ENCODE measurements at regions not wholly inside any gene's neighbourhood (a gene's known extent, or its start where the extent isn't known, plus 50 kb on each side); places are given as distances from the start of the nearest gene placed in this dataset.

DNA sequence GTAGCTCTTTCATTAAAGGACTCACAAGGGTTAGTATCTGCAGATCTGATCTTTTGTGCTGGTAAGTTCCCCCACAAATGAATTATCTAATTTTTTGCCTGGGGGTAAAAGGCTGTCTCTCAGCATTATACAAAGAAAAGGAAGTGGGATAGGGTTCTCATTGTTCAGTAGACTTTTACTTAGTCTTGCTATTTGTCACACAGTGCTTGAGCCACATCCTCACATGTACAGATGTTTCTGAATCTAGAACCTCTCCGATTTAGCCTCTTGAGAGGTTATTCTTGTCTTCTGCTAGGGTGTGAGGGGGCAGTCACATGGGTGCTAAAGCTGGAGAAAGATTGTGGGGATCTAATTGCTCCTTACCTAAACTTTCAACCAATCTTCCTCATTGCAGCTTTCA is 93.0 kb downstream of the SLC41A2 start:
- Histone ChIP-seq H3K27me3 (replicated peaks; ENCODE audit: insufficient read depth) (no peaks in the 10 kb centered on the region), H3K79me2 (ENCODE audit: insufficient read depth) (no peaks in the 10 kb centered on the region), H3F3A (ENCODE audit: insufficient read depth) (peaks cover 14% of the 10 kb centered on the region; the same call in 1 of the 2 replicates), H3K9me3 (ENCODE audit: low read depth) (no peaks in the 10 kb centered on the region), H3K4me2 (ENCODE audit: unreplicated experiment) (no peak overlapping the region), H2AFZ (no peak overlapping the region), H3K4me3 (no peak overlapping the region), H3K27ac (no peak overlapping the region), H3K4me1 (ENCODE audit: insufficient read depth) (peaks cover 19% of the 10 kb centered on the region), H3K36me3 (ENCODE audit: low read depth) (no peaks in the 10 kb centered on the region), H3K9me2 (ENCODE audit: insufficient read depth) (no peaks in the 10 kb centered on the region), H4K20me1 (ENCODE audit: insufficient read depth) (no peaks in the 10 kb centered on the region), H3K9ac (no peak overlapping the region)
- TF ChIP-seq EZH2 (IDR thresholded peaks at IDR 0.05; ENCODE audit: insufficient read depth, poor library complexity, severe bottlenecking) (no peak), EZH2phosphoT487 (IDR thresholded peaks at IDR 0.05; ENCODE audit: insufficient read depth, low read depth) (no peak)
- 100% methylated on average over 1 of the region's 1 CpG for WGBS, 2 experiments (ENCODE audit: low coverage in 1 of 2, low lambda C conversion rate in 2 of 2, missing lambda C conversion rate in 2 of 2)
- DNase-seq: no peak
- in situ Hi-C loops (cut with MboI): loop anchor here (25.0 kb wide), 1 partner anchor 653 kb away; the partner anchor contains the start of gene TXNRD1

DNA sequence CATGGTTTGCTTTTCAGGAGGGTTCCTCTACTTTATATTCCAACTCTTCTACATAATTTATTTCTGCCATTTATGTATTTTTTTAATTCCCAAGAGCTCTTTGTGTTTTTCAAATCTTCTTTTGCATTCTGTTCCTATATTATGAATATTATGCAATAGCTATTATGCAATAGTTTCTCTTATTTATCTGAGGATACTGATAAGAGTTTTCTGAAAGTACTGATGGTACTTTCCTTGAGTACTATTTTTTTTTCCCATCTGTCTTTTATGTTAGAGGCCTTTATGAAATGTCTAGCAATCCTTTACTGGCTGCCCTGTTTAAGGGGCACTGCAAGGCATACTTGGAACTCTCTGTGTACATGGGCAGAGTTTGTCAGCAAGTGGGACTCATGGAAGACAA is 93.4 kb downstream of the SLC41A2 start:
- Histone ChIP-seq H3K27ac (no peak overlapping the region), H3K36me3 (ENCODE audit: low read depth) (no peaks in the 10 kb centered on the region), H3K4me1 (ENCODE audit: insufficient read depth) (peaks cover 19% of the 10 kb centered on the region), H3K79me2 (ENCODE audit: insufficient read depth) (no peaks in the 10 kb centered on the region), H2AFZ (no peak overlapping the region), H3K4me2 (ENCODE audit: unreplicated experiment) (no peak overlapping the region), H3K9me3 (ENCODE audit: low read depth) (no peaks in the 10 kb centered on the region), H3K9me2 (ENCODE audit: insufficient read depth) (no peaks in the 10 kb centered on the region), H4K20me1 (ENCODE audit: insufficient read depth) (no peaks in the 10 kb centered on the region), H3K27me3 (replicated peaks; ENCODE audit: insufficient read depth) (no peaks in the 10 kb centered on the region), H3F3A (ENCODE audit: insufficient read depth) (peaks cover 14% of the 10 kb centered on the region; the same call in 1 of the 2 replicates), H3K9ac (no peak overlapping the region), H3K4me3 (no peak overlapping the region)
- DNase-seq: no peak
- in situ Hi-C loops (cut with MboI): loop anchor here (25.0 kb wide), 1 partner anchor 652 kb away; the partner anchor contains the start of gene TXNRD1
- no peak for TF ChIP-seq EZH2 (IDR thresholded peaks at IDR 0.05; ENCODE audit: insufficient read depth, poor library complexity, severe bottlenecking)
- no peak for TF ChIP-seq EZH2phosphoT487 (IDR thresholded peaks at IDR 0.05; ENCODE audit: insufficient read depth, low read depth)

DNA sequence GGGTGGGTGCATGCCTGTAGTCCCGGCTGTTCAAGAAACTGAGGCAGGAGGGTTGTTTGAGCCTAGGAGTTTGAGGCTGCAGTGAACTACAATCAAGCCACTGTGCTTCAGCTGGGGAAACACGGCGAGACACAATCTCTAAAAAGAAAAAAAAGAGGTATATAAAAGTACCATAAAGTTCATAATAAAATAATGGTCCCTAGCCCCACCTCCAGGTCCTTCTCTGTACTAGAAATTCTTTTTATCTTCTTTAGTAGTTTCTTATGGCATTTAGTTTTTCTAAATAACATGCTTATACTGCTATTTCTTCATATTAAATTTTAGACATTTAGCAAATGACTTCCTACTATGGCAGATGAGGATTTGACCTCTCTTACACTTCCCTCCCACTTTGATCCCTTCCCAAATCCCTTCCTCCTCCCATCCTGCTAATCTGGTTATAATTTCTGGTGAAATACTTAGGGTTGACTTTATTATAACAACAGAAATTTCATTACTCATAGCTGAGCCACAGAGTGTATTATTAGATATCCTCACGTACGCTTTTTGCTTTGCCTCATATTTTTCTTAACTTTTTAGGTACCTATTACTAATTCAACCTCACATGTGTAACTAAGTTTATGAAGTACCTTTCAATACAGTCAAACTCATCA is 94.7 kb downstream of the SLC41A2 start:
- H3K9me3 ChIP-seq (ENCODE audit: low read depth): no peaks in the 10 kb centered on the region
- H3K27ac ChIP-seq: no peak overlapping the region
- H3K4me2 ChIP-seq (ENCODE audit: unreplicated experiment): peak overlapping the region; percentile 33
- H3K27me3 ChIP-seq (replicated peaks; ENCODE audit: insufficient read depth): no peaks in the 10 kb centered on the region
- in situ Hi-C loops (cut with MboI): loop anchor here (25.0 kb wide), 1 partner anchor 651 kb away; the partner anchor contains the start of gene TXNRD1
- peaks cover 23% of the 10 kb centered on the region for H3F3A ChIP-seq (ENCODE audit: insufficient read depth)
- no peaks in the 10 kb centered on the region for H3K79me2 ChIP-seq (ENCODE audit: insufficient read depth)
- peaks cover 29% of the 10 kb centered on the region for H3K4me1 ChIP-seq (ENCODE audit: insufficient read depth)
- WGBS, 2 experiments (ENCODE audit: low coverage in 1 of 2, low lambda C conversion rate in 2 of 2, missing lambda C conversion rate in 2 of 2): 47 to 51% methylated on average over 5 of the region's 5 CpGs
- no peak overlapping the region for H2AFZ ChIP-seq
- TF ChIP-seq EZH2phosphoT487 (IDR thresholded peaks at IDR 0.05; ENCODE audit: insufficient read depth, low read depth): no peak
- no peak for TF ChIP-seq EZH2 (IDR thresholded peaks at IDR 0.05; ENCODE audit: insufficient read depth, poor library complexity, severe bottlenecking)
- no peaks in the 10 kb centered on the region for H4K20me1 ChIP-seq (ENCODE audit: insufficient read depth)
- peak; percentile 69 for DNase-seq
- no peaks in the 10 kb centered on the region for H3K9me2 ChIP-seq (ENCODE audit: insufficient read depth)
- H3K36me3 ChIP-seq (ENCODE audit: low read depth): no peaks in the 10 kb centered on the region
- H3K9ac ChIP-seq: no peak overlapping the region
- H3K4me3 ChIP-seq: no peak overlapping the region

DNA sequence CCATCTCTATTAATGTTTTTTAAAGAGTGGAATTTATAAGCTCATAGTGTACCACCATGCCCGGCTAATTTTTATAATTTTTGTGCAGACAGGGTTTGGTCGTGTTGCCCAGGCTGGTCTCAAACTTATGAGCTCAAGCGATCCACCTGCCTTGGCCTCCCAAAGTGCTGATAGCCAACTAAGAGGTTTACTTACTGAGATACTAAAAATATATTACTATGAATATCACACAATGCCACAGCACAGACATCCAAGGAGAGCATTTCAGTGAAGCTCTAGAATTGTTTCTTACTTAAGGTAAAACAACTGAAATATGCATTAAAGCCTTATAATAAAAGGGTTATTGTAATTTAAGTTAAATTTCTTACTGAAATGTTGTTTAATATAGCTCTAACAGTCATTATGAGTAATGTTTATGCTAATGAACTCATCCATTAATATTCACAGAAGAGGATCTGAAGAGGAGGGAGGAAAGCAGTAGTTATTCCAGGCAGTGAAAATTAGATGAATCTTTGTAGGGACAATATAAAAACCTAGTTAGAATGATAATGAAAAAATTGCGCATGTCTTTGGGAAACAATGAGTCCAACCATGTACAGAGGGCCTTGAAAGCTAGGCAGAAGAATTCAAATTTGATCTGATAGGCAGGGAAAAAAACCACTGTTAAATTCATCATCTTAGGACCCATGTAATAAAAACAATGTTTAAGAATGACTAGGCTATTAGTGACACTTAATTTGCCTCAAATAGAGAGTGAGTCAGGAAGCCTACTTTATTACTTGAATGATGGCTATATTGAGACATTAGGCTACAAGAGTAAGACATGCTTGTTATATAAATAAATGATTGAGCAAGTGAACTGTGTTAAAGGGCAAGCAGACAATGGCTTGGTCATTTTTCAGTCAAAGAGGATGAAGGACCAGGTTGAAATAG is 99.2 kb downstream of the SLC41A2 start:
- in situ Hi-C loops (cut with MboI): loop anchor here (25.0 kb wide), 1 partner anchor 647 kb away; the partner anchor contains the start of gene TXNRD1
- no peaks in the 10 kb centered on the region for H3K9me3 ChIP-seq (ENCODE audit: low read depth)
- H3K27ac ChIP-seq: no peak overlapping the region
- no peaks in the 10 kb centered on the region for H4K20me1 ChIP-seq (ENCODE audit: insufficient read depth)
- no peak overlapping the region for H3K4me3 ChIP-seq
- H3K4me2 ChIP-seq (ENCODE audit: unreplicated experiment): no peak overlapping the region
- H3F3A ChIP-seq (ENCODE audit: insufficient read depth): peaks cover 14% of the 10 kb centered on the region
- H3K79me2 ChIP-seq (ENCODE audit: insufficient read depth): no peaks in the 10 kb centered on the region
- peak; percentile 66 for DNase-seq
- no peak overlapping the region for H3K9ac ChIP-seq
- no peaks in the 10 kb centered on the region for H3K27me3 ChIP-seq (replicated peaks; ENCODE audit: insufficient read depth)
- H3K4me1 ChIP-seq (ENCODE audit: insufficient read depth): peaks cover 20% of the 10 kb centered on the region
- H2AFZ ChIP-seq: no peak overlapping the region
- H3K36me3 ChIP-seq (ENCODE audit: low read depth): 0 out of 2 replicates have a peak, but pooled peaks cover 4% of the 10 kb centered on the region
- no peaks in the 10 kb centered on the region for H3K9me2 ChIP-seq (ENCODE audit: insufficient read depth)
- 94 to 95% methylated on average over 4 of the region's 4 CpGs for WGBS, 2 experiments (ENCODE audit: low coverage in 1 of 2, low lambda C conversion rate in 2 of 2, missing lambda C conversion rate in 2 of 2)
- TF ChIP-seq EZH2 (IDR thresholded peaks at IDR 0.05; ENCODE audit: insufficient read depth, poor library complexity, severe bottlenecking) (no peak), EZH2phosphoT487 (IDR thresholded peaks at IDR 0.05; ENCODE audit: insufficient read depth, low read depth) (no peak)

Data from GM23248 (cell line).